HG02884 (cell line): ENCODE measurements at regions not wholly inside any gene's neighbourhood (a gene's known extent, or its start where the extent isn't known, plus 50 kb on each side); places are given as distances from the start of the nearest gene placed in this dataset.

ENCODE experiments used
- ATAC-seq: cut with Tn5 transposase; IDR thresholded peaks from one replicate; pipeline ENCODE4 v1.9.1; 2021; ENCODE audit warnings: mild to moderate bottlenecking, moderate library complexity; ENCODE audit not compliant: unreplicated experiment

- ATAC-seq: no peak
These were observed 167.6 kb upstream of the CADPS start for GRCh38 chr3:63042833-63043232.

GRCh38 chr3:63043631-63044030 is 168.4 kb upstream of the CADPS start:
- ATAC-seq: no peak

GRCh38 chr3:63046152-63046551 is 170.9 kb upstream of the CADPS start:
- ATAC-seq: no peak

DNA sequence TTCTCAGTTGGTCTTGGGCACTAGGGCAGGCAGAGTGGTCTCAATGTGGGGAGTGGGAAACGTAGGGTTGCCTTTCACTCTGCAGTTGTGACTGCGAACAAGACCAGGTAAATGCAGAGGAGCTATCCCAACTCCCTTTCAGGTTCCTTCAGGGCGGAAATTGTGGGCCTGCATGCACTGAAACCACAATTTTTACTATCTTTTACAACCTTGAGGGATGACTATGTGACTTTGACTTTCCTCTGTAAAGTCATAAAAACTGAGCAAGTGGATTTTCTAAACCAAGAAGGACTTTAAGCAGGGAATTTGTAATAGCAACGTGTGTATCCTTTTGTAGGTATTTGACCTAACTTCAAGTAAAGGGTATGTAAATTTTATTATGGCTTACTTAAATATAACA is 171.4 kb upstream of the CADPS start:
- no peak for ATAC-seq

DNA sequence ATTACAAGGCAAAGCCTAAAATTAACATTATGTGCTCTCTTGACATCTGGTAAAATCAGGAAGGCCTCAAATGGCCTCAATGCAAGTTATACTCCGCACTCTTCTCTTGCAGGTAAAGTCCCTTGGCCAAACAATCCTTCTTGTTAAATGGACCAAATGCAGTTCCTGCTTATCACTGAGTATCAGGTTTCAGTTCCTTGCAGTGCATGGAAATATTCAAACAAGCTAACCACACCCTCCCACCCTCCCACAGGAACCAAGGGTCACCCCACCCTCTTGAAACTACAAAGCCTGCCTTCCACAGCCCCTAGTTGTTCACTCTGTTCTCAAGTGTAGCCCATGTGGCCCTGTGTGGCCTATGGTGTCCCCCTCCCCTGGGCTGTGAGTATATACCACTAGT is 171.9 kb upstream of the CADPS start:
- peak; percentile 60 for ATAC-seq

DNA sequence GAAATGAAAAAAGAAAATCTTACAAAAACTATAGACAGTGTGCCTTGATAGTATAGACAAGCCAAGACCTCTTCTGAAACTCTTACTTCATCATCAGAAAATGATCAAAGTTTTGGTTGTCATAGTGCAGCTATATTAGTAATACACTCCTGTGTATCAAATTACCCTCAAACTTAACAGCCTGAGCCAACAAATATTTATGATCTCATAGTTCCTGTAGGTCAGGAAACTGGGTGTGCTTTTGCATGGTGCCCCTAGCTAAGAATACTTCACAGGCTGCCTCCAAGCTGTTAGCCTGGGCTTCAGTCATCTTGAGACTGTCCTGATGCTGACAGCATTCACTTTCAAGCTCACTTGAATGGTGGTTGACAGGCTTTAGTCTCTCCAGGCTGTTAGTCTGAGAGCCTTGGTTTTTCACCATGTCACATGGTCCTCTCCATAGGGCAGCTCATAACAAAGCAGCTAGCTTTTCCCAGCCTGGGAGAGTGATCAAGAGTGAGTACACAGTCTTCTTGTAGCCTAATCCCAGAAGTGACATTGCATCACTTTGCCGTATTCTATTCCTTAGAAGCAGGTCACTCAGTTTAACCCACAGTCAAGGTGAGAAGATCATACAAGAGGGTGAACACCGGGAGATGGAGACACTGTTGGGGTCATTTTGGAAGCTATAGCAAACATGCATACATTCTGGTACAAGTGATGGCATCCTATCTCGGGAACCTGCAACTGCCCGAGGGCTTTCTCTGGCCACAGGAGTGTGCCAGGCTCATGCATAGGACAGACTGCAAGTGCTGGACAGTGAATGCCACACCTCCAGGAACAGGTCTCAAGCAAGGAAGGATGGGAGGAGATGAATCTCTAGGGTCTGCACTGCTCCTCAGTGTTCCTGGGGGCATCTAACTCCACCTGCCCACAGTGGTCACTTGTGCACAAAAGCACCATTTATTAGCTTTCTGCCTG is 173.4 kb upstream of the CADPS start:
- no peak for ATAC-seq

DNA sequence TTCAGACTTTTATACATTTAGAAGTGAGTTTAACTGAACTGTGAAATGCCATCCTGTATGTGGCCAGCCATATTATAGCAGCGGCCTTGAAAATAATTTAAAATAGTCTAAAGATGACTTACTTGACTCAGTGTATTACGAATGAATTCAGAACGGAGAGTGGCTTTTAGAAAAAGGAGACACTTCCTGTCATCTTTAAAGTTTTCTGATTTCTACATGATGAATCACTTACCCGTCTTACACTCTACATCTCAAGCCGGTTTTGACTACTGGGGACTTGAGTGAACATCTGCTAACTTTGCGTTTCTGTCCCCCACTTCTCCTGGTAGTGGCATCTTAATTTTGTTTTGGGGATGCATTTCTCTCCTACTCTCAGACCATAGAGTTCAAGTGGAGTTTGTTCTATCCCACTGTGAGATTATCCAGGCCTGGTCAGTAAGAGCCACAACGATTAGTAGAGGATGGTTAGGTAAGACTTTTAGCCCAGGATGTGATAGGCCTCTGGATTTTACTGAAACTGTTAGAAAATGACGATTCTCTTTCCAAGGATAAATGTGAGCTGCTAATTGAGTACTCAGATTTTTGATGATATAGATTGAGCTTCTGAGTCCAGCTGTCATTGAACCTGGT is 175.4 kb upstream of the CADPS start:
- no peak for ATAC-seq

DNA sequence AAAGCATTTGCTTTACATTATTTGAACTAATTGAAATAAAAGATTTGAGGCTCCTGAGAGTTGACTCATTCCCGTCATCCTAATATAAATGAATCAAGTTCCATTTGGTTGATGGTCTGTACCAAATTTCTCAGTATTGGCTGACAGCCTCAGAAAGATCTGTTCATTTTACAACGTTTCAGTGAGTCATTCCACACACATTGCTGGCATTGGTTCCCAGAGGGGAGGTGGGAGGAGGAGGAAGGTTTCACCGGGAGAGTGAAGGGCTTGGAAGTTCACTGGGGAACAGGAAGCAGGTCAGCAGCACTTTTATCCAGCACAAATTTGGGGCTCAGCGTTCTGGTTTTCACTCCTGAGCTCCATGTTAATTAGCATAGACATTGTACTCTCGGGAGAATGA is 176.7 kb upstream of the CADPS start:
- ATAC-seq: no peak

- ATAC-seq: no peak
These were observed 181.7 kb upstream of the CADPS start for GRCh38 chr3:63056932-63057331.

GRCh38 chr3:63060412-63060811 is 185.2 kb upstream of the CADPS start:
- no peak for ATAC-seq

GRCh38 chr3:63061449-63061848 is 186.2 kb upstream of the CADPS start:
- ATAC-seq: no peak

DNA sequence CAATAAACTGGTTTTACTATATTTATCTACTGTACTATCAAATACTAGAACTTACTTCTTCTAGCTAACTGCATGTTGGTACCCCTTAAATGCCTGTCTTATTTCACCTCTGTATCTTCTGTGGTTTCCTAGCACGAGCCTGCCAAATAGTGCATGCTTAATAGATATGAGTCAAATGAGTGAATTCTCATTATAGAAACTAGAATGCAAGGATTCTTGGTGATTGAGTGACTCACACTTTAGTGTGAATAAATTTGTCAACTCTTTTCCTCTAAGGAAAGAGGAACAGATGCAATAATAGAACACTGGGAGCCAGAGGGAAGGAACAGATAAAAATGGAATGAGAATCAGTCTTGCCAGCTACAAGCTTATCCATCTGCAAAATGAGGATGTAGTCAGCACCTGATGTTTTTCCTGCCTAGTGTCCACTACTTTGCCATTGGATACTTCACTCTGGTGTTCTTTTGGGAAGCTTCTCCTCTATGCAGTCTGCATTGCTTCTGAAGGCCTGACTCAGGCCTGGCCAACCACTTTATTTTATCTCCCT is 189.1 kb upstream of the CADPS start:
- no peak for ATAC-seq

- no peak for ATAC-seq
These were observed 192.9 kb upstream of the CADPS start for GRCh38 chr3:63067999-63068645.

GRCh38 chr3:63069806-63070475 is 194.7 kb upstream of the CADPS start:
- no peak for ATAC-seq

GRCh38 chr3:63070476-63070810 is 195.2 kb upstream of the CADPS start:
- ATAC-seq: no peak

DNA sequence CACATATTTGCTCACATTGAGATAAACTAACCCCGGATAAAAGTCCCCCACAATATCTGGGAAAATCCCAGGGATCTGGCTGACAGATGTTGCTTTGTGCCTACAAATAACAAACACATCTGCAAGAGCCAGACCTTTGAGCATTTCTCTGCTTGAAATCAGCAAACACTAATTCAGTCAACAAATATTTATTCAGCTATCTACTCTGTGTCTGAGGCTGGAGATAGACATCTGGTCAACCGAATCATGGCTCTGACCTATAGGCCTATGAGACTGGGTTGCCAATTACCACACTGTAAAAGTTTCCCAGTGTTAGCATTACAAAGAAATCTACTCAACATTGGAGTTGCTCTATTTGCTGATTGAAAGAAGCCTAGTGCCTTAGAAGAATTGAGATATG is 201.1 kb upstream of the CADPS start:
- no peak for ATAC-seq

- ATAC-seq: no peak
These were observed 191.9 kb upstream of the SYNPR start for GRCh38 chr3:63086190-63086589.

- no peak for ATAC-seq
These were observed 188.9 kb upstream of the SYNPR start for GRCh38 chr3:63089007-63089750.

DNA sequence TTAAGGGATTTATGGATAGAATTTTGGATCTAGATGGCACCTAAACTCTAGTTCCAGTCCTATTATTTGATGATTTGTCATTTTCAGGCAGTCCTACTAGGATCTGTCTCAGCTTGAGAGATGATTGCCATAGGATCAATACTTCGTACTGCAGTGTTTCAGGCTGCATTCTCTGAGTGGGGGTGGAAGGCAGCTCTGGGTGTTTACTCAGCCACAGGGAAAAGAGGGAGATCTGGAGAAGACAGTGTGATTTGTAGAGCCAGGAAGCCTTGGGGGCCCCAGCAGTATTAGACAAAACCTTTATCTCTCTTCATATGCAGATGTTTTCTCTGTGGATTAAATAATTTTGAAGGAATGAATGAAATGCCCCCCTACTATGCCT is 188.4 kb upstream of the SYNPR start:
- no peak for ATAC-seq

- no peak for ATAC-seq
These were observed 187.5 kb upstream of the SYNPR start for GRCh38 chr3:63090656-63091055.
